Activated T-cell treated with anti-CD3 and anti-CD28 coated beads for 4 hours (primary cell): ENCODE measurements at regions not wholly inside any gene's neighbourhood (a gene's known extent, or its start where the extent isn't known, plus 50 kb on each side); places are given as distances from the start of the nearest gene placed in this dataset.

Experiments
- DNase-seq: peaks from one replicate; pipeline ENCODE4 v3.0.0-alpha.2; 2020

DNA sequence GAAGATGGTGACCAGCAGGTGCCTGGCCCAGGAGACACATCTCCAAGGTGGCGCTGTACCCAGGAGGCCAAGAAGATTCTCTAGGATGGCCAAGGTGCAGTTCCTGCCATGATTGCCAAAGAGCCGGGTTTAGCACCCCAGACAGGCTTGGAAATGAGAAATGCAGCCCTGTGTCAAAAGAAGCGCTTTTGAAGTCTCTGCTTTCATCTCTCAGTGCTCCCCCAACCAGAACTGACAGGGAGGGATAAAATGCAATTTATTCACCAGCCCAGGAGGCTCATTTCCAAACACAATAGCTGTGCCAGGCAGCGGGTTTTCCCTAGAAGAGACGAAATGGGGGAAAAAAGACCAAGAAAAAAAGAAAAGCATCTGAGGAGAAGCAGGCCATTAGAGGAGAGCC is 195.9 kb upstream of the NCAM1 start:
- DNase-seq: no peak

GRCh38 chr11:112769170-112769569 is 192.1 kb upstream of the NCAM1 start:
- no peak for DNase-seq

DNA sequence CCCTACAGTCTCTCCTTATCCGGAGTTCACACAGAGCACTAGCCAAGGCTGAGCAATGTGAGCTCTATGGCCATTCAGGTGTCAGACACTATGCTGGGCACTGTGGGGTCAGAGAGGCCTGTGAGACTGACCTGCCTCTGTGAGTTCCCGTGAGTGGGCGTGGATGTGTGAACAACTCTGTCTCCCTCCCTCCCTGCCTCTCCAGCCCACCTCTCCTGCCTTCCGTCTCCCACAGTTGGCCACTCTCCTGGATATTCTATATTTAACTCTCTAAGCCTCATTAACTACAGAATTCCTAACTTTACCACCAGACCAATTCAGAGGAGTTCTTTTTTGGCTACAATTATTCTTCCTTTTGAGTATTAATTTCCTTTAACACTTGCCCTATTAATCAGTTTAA is 191.6 kb upstream of the NCAM1 start:
- no peak for DNase-seq

- DNase-seq: no peak
Observed at GRCh38 chr11:112770033-112770432, 191.2 kb upstream of the NCAM1 start.

DNA sequence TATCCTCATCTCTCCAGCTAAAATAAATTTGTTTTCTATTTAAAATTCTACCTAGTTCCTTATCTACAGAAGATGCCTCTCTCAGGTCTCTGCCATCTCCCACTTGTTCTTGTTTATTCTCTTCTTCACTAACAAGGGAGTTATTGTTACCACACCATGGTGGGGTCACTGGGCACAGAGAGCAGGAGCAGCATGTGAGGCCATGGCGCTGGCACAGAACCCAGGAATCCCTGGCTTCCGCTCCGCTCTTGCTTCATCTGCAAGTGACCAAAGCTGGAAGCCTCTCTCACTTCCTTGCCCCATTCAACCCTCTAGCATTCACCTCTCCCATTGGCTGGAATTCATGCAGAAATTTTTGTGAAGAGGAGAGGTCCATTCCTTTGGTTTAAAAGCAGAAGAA is 190.7 kb upstream of the NCAM1 start:
- no peak for DNase-seq

GRCh38 chr11:112771851-112772250 is 189.4 kb upstream of the NCAM1 start:
- DNase-seq: no peak

DNA sequence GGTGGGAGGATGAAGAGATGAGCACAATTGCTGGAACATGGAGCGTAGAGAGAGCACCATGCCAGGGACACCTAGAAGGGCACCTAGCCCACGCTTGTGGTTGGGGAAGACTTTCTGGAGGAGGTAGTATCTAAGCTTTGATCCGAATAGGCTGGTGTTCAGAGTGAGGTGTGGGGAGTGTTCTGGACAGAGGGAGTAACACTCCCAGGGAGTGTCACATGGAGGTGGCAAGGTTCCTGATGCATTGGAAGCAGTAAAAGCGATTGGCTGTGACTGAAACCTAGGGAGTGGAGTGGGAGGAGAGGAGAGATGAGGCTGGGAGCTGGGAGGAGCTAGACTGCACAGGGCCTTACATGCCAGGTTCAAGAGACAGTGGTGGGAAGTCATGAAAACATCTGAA is 188.0 kb upstream of the NCAM1 start:
- no peak for DNase-seq

- no peak for DNase-seq
Observed at GRCh38 chr11:112776834-112777233, 184.4 kb upstream of the NCAM1 start.

GRCh38 chr11:112777283-112777751 is 183.9 kb upstream of the NCAM1 start:
- DNase-seq: no peak

GRCh38 chr11:112778091-112778876 is 182.9 kb upstream of the NCAM1 start:
- DNase-seq: no peak

GRCh38 chr11:112778877-112779266 is 182.3 kb upstream of the NCAM1 start:
- DNase-seq: no peak

- no peak for DNase-seq
Observed at GRCh38 chr11:112780351-112781087, 180.7 kb upstream of the NCAM1 start.

GRCh38 chr11:112783945-112784322 is 177.3 kb upstream of the NCAM1 start:
- no peak for DNase-seq

- no peak for DNase-seq
Observed at GRCh38 chr11:112784323-112785073, 176.7 kb upstream of the NCAM1 start.

- no peak for DNase-seq
Observed at GRCh38 chr11:112785149-112785548, 176.1 kb upstream of the NCAM1 start.

DNA sequence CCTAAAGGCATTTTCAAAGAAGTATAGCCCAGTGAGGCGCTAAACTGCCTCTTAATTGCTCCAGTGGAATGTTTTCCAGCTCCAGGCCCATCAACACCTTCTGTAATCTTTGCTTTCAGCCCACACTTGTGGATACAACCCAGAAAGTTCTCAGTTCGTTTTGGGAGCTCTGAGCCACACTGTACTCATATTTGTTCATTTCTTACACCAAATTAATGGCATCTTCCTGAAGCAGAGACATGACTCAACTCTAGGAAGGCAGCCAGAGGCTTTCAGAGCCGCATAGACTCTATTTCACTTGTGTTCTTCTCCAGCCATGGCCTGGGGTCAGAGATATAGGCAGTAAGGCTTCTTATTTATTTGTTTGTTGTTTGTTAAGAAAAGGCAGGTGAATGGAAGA is 175.5 kb upstream of the NCAM1 start:
- no peak for DNase-seq

- DNase-seq: no peak
Observed at GRCh38 chr11:112786196-112786595, 175.0 kb upstream of the NCAM1 start.

DNA sequence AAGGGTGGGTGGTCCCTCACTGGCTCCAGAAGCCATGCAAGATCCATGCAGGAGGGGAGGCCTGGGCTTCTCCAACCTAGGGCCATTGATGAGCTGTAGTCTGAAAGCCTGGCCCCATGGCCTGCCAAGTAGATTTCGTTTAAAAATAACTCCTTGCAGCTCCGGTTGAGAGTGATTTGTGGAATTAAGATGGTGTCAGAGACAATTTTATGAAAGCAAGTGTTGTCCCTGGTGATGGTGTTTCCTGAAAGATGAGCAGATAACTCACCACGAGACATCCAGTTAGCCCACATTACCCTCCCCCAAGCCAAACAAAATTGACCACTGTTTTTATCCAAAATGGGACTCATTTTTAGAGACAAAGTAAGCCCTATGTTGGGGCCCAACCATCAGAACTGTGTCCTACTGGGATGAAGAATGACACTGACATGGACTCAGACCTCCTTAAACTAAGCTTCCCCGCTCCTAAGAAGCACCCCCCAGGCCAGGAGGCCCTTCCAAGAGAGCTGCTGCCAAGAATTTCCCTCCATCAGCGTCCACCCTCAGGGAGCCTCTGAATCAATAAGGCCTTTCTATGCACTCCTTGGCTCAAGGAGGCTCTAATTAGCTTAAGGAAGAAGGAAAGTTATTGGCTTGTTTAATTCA is 174.2 kb upstream of the NCAM1 start:
- DNase-seq: no peak

GRCh38 chr11:112789481-112789880 is 171.7 kb upstream of the NCAM1 start:
- no peak for DNase-seq

DNA sequence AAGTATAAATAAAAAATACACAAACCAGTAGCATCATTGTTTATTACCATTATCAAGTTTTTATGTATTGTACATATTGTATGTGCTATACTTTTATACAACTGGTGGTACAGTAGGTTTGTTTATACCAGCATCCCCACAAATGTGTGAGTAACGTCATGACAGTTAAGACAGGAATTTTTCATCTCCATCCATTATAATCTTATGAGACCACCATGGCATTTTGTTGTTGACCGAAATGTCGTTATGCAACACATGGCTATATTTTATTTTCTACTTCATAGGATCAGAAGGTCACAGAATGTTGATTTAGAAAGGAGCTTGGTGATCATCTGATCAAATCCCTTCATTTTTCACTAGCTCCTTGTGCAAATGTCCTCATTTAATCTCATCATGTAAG is 170.9 kb upstream of the NCAM1 start:
- no peak for DNase-seq

- DNase-seq: no peak
Observed at GRCh38 chr11:112792070-112792469, 169.2 kb upstream of the NCAM1 start.

GRCh38 chr11:112793416-112793815 is 167.8 kb upstream of the NCAM1 start:
- no peak for DNase-seq

GRCh38 chr11:112794331-112794846 is 166.8 kb upstream of the NCAM1 start:
- no peak for DNase-seq
